Activated CD8-positive, alpha-beta memory T cell treated with anti-CD3 and anti-CD28 coated beads, Interleukin-2, amount 50 U/mL, for 24 hours (primary cell): ENCODE measurements at regions not wholly inside any gene's neighbourhood (a gene's known extent, or its start where the extent isn't known, plus 50 kb on each side); places are given as distances from the start of the nearest gene placed in this dataset.
A peak's percentile ranks its signal among the peaks of the same experiment; 100 is the strongest.
"Not testable (repeated sequence)": the region's sequence is repeated elsewhere in the genome, so short reads cannot be mapped to it uniquely, and the experiment has no call there.

Source experiments
- DNase-seq: peaks from one replicate; pipeline ENCODE4 v3.0.0-alpha.2; 2020; ENCODE audit errors: extremely low read depth

DNA sequence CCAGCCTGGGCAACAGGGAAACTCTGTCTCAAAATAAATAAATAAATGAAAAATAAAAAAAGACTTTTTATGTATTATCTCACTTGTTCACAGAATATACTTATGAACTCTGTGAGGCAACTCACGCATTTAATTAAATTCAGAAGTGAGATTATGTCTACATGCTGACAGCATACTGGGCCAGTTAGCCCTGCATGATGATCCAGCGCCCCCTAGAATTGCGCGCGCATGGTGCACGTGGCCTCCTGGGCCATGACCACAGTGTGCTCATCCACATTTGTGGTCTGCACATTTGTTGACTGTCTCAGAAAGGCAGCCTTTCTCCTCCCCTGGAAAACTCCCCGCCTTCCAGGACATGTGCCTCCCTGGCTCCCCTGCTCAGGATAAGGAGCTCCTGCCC lies 64.8 kb upstream of the METTL9 start:
- DNase-seq = not testable (repeated sequence)

DNA sequence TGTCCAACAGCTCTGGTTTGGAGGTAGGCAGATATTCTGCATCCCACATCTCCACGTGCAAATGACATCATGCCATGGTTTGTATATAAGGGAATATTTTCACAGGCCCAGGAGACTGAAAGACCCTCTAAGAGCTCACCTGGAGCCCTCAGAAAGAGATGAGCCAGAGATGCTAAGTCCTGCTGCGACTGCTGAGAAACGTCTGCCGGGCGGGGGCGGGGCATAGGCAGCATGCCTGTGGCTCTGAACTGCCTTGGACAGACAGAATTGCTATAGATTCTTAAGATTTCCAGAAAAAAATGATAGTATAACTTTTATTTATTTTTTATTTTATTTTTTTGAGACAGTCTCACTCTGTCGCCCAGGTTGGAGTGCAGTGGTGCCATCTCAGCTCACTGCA lies 64.2 kb upstream of the METTL9 start:
- not testable (repeated sequence) for DNase-seq

DNA sequence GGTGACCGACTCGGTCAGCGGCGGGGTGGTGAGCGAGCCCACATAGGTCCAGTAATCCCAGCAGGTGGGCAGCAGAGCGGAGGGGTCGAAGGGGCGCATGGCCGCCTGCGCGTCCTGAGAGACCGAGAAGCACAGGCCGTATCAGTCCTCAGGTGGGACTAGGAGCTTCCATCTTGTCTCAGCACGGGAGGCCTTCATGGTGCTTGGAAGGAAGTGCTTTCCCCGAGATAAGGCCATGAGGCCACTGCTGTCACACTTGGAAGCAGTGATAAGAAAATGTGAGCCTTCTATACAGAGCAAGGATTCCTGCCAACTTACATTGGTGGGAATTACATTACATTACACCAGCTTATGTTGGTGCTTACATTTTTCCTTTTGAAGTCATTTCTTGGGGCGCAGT lies 62.6 kb upstream of the METTL9 start:
- DNase-seq = not testable (repeated sequence)

DNA sequence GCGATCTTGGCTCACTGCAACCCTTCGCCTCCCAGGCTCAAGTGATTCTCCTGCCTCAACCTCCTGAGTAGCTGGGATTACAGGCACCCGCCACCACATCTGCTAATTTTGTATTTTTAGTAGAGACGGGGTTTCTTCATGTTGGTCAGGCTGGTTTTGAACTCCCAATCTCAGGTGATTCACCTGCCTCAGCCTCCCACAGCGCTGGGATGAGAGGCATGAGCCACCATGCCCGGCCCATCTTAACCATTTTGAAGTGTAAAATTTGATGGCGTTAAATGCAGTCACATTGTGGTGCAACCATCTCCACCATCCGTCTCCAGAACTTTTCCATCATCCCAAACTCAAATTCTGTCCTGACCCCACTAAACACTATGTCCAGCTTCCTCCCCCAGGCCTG lies 61.8 kb upstream of the METTL9 start:
- DNase-seq = not testable (repeated sequence)

DNA sequence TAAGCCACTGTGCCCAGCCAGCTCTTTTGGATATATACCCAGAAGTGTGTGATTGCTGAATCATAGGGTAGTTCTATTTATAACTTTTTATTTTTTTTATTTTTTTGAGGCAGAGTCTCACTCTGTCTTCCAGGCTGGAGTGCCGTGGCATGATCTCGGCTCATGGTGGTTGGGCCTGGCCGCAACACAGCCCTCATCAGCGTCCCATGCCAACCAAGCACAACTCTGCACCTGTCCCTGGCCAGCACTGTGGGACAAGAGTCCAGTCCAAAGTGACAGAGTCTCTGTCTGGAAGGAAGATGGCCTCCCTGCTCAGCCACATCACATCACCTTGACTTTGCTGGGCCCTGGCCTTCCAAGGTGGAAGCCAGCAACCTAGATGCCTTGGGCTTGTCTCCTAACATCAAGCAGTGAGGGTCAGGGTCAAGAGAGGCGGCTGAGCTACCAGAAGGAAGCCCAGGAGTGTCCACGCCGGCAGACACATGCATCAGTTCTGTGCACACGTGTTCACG lies 60.2 kb upstream of the METTL9 start:
- DNase-seq = not testable (repeated sequence)

DNA sequence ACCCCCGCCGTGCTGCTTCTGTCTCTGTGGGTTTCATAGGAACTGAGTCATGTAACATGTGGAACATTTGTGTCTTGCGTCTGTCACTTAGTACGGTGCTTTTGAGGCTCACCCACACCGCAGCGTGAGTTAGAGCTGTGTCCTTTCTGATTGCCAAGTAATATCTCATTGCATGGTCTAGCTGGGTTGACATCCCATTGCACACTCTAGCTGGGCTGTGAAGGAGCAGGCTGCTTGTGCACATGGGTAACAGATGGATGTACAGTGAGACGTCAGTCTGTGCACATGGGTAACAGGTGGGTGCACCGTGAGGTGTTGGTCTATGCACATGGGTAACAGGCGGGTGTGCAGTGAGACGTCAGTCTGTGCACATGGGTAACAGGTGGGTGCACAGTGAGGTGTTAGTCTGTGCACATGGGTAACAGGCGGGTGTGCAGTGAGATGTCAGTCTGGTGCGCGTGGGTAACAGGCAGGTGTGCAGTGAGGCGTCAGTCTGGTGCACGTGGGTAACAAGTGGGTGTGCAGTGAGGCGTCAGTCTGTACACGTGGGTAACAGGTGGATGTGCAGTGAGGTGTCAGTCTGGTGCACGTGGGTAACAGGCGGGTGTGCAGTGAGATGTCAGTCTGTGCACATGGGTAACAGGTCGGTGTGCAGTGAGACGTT lies 58.5 kb upstream of the METTL9 start:
- DNase-seq = peak; percentile 53

DNA sequence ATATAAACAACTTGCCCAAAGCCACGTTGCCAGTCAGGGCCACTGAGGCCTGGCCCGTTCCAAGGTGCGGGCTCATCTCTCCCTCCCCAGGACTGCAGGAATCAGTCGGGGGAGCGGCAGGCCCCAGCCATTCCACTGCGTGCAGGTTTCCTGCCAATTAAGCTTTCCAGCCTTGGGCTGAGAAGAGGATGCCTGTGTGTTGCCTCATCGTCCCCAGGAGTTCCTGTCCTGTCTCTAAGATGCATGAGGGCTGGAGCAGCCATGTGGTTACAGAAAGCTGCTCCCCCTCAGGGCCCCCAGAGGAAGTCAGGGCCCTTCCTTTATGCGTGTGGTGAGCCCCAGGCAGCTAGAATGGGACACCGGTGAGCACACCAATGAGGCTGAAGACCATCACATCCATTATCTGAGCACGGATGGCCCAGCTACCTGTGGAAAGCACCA lies 57.7 kb upstream of the METTL9 start:
- not testable (repeated sequence) for DNase-seq

DNA sequence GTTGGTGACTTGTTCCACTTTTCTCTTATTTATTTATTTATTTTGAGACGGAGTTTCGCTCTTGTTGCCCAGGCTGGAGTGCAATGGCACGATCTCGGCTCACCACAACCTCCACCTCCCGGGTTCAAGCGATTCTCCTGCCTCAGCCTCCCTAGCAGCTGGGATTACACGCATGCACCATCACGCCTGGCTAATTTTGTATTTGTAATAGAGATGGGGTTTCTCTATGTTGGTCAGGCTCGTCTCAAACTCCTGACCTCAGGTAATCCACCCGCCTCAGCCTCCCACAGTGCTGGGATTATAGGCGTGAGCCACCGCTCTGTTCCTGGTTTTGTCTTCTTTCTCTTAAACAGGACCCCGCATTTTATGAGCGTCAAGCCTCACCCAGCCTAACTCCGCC lies 57.3 kb upstream of the METTL9 start:
- DNase-seq = not testable (repeated sequence)

DNA sequence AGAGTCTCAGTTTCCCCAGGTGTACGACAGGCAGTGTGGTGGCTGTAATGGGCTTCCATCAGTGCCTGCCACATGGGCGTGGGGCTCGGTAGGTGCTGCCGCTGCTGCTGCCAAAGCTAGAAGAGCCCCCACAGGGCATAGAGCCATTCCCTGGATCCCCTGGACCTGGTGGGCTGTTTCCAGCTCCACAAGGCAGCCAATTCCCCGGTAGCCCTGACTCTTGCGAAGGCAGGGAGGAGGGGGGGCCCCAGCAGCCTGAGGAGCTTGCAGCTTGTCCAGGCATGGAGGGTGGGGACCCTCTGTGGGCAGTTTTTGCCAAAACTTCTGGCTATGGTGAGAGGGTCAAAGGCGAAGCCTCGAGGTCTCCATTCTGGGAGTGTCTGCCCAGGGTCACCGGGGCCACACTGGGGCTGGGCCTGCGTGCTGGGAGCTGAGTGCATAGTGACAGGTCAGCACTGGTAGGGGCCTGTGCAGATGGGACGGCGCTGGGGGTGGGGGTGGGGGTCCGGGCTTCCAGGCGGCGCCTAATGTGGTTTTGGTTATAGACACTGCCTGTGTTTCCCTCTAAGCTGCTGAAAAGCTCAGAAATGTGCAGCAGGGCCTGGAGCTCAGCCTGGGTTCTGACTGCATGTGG lies 56.8 kb upstream of the METTL9 start:
- DNase-seq = not testable (repeated sequence)

DNA sequence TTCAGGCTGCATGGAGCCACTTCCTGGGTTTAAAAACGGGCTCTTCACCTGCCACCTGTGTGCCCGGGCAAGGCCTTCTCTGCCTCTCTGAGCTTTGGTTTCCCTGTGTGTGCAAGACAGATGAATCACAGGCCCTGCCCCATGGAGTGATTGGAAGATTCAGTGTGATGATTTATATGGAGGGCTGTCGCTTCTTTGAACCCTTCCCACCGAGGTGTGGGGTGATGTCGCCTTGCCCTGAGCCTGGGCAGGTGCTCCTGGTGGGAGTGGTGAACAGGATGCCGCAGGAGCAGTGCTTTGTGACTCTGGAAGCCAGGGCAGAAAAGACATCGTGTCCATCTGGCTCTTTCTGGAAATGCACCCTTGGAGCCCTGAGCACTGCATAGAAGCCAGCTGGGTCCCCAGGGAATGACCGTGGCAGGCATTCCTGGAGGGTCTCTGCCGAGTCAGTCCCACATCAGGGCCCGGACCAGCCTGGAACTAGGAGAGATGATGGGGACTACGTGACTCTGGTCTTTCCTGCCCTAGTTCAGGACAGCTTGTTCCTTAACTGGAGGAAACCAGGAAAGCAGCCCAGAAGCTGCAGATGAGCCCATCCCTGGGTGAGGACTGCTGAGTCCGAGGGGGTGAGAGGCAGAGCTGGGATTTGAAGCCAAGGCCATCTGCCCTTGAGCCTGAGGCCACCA lies 56.1 kb upstream of the METTL9 start:
- DNase-seq = not testable (repeated sequence)

DNA sequence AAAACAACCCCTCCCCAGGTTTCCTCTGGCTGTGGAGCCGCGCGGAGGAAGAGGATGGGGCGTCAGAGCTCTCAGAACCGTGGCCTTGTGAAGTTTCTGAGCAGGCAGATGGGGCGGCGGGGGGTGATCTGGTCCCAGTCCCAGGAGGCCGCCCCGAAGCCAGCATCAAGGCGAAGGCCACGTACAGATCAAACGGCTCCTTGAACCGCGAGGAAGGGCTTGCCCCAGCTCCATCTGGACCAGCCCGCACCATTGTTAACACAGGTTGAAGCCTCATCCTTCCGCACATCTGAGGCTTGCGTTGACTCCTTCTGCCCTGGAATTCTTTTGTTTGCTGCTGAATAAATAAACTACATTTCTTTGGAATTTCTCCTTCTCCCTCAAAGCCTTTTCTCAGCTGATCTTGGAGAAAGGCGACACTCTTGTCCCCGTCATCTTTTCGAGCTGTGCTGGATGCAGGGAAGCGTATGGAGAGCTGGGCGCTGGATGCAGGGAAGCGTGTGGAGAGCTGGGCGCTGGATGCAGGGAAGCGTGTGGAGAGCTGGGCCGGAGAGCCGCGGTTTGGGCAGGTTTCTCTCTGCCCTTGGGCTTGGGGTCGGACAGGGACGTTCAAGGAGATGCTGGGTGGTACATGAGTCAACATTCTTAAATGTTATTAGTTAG lies 53.6 kb upstream of the METTL9 start:
- DNase-seq = not testable (repeated sequence)

DNA sequence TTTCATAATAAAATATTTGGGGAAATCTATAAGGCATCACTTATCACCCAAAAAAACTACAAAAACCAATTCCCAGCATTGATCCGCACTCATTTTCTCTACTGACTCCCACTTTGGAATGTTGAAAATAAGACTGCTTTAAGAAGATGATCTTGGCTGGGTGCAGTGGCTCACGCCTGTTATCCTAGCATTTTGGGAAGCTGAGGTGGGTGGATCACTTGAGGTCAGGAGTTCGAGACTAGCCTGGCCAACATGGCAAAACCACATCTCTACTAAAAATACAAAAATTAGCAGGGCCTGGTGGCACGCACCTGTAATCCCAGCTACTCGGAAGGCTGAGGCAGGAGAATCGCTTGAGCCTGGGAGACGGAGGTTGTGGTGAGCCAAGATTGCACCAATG lies 50.0 kb upstream of the METTL9 start:
- not testable (repeated sequence) for DNase-seq
